D721Med (cell line): ENCODE measurements at regions not wholly inside any gene's neighbourhood (a gene's known extent, or its start where the extent isn't known, plus 50 kb on each side); places are given as distances from the start of the nearest gene placed in this dataset.

Experiments used
- DNase-seq: peaks from one replicate; pipeline ENCODE4 v3.0.0; 2011; ENCODE audit warnings: low spot score; ENCODE audit not compliant: insufficient read length
- FAIRE-seq: peaks from 2 replicates; lab custom pipeline; 2011; peaks lifted over from hg19 to GRCh38; lab: Jason Lieb, UNC
- TF ChIP-seq, protein P1 (sequence below): IDR thresholded peaks from 2 replicates; pipeline ENCODE4 v1.5.1; 2012; ENCODE audit warnings: mild to moderate bottlenecking, control low read depth; ENCODE audit not compliant: insufficient read depth; ENCODE audit errors: missing control alignments

- DNase-seq, result no peak
- TF ChIP-seq, protein P1, sequence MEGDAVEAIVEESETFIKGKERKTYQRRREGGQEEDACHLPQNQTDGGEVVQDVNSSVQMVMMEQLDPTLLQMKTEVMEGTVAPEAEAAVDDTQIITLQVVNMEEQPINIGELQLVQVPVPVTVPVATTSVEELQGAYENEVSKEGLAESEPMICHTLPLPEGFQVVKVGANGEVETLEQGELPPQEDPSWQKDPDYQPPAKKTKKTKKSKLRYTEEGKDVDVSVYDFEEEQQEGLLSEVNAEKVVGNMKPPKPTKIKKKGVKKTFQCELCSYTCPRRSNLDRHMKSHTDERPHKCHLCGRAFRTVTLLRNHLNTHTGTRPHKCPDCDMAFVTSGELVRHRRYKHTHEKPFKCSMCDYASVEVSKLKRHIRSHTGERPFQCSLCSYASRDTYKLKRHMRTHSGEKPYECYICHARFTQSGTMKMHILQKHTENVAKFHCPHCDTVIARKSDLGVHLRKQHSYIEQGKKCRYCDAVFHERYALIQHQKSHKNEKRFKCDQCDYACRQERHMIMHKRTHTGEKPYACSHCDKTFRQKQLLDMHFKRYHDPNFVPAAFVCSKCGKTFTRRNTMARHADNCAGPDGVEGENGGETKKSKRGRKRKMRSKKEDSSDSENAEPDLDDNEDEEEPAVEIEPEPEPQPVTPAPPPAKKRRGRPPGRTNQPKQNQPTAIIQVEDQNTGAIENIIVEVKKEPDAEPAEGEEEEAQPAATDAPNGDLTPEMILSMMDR, result no peak
- no peak for FAIRE-seq
Observed at GRCh38 chr4:171101845-171102244, 711.4 kb upstream of the GALNTL6 start.

- TF ChIP-seq, protein P1, result no peak
- DNase-seq (no peak), FAIRE-seq (no peak)
Observed at GRCh38 chr4:171087089-171087488, 726.1 kb upstream of the GALNTL6 start.

DNA sequence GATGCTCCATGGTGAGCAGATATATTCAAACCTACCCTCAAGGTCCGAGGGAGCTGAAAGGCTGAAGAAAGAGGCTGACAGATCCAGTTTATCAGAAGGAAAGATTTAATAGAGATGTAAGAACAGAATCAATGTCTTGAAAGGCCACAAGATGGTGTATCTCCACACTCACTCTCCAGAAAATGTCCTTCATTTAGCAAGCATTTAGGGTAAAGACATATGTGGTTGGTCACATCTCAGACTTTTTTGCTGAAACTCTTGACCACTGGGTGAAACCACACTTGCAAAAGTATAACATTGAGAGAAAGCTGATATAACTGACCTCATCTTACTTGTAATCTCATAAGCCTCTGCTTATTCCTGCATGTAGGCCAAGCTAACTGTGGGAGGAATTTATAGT is 745.8 kb upstream of the GALNTL6 start:
- FAIRE-seq (no peak), DNase-seq (no peak)
- TF ChIP-seq, protein P1, result no peak

- no peak for DNase-seq
- TF ChIP-seq, protein P1, result no peak
- FAIRE-seq, result no peak
Observed at GRCh38 chr4:171049380-171049779, 763.8 kb upstream of the GALNTL6 start.

DNA sequence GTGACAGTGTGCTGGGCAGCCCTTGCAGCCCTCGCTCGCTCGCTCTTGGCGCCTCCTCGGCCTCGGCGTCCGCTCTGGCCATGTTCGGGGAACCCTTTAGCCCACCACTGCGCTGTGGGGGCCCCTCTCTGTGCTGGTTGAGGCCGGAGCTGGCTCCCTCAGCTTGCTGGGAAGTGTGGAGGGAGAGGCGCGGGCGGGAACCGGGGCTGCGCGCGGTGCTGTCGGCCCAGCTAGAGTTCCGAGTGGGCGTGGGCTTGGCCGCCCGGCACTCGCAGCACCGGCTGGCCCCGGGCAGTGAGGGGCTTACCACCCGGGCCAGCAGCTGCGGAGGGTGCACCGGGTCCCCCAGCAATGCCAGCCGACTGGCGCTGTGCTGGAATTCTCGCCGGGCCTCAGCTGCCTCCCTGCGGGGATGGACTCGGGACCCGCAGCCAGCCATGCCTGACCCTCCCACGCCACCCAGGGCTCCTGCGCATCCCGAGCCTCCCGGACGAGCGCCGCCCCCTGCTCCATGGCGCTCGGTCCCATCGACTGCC is 770.1 kb upstream of the GALNTL6 start:
- TF ChIP-seq, protein P1, result no peak
- no peak for DNase-seq
- no peak for FAIRE-seq

DNA sequence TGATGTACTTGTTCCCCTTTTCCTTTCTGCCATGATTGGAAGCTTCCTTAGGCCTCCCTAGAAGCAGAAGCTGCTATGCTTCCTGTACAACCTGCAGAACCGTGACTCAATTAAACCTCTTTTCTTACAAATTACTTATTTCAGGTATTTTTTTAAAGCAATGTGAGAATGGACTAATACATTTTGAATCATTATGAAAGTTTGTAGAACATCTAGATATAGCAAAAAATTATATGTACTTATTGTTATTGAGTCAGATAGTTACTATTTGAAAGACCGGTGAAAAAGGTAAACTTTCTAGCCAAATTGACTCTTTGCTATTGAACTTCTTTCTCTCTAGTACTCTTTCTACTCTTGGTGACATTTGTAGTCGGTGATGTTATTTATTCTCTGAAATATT is 777.3 kb upstream of the GALNTL6 start:
- TF ChIP-seq, protein P1, result no peak
- FAIRE-seq (no peak), DNase-seq (no peak)

GRCh38 chr4:171031338-171031737 is 781.9 kb upstream of the GALNTL6 start:
- FAIRE-seq (no peak), DNase-seq (no peak)
- TF ChIP-seq, protein P1, result no peak
